ENCODE measurements at regions not wholly inside any gene's neighbourhood (a gene's known extent, or its start where the extent isn't known, plus 50 kb on each side); places are given as distances from the start of the nearest gene placed in this dataset.

- TF ChIP-seq, protein P1, sequence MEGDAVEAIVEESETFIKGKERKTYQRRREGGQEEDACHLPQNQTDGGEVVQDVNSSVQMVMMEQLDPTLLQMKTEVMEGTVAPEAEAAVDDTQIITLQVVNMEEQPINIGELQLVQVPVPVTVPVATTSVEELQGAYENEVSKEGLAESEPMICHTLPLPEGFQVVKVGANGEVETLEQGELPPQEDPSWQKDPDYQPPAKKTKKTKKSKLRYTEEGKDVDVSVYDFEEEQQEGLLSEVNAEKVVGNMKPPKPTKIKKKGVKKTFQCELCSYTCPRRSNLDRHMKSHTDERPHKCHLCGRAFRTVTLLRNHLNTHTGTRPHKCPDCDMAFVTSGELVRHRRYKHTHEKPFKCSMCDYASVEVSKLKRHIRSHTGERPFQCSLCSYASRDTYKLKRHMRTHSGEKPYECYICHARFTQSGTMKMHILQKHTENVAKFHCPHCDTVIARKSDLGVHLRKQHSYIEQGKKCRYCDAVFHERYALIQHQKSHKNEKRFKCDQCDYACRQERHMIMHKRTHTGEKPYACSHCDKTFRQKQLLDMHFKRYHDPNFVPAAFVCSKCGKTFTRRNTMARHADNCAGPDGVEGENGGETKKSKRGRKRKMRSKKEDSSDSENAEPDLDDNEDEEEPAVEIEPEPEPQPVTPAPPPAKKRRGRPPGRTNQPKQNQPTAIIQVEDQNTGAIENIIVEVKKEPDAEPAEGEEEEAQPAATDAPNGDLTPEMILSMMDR (IDR thresholded peaks at IDR 0.05): no peak
These were observed 96.3 kb upstream of the DRD2 start for GRCh38 chr11:113571531-113571930.

DNA sequence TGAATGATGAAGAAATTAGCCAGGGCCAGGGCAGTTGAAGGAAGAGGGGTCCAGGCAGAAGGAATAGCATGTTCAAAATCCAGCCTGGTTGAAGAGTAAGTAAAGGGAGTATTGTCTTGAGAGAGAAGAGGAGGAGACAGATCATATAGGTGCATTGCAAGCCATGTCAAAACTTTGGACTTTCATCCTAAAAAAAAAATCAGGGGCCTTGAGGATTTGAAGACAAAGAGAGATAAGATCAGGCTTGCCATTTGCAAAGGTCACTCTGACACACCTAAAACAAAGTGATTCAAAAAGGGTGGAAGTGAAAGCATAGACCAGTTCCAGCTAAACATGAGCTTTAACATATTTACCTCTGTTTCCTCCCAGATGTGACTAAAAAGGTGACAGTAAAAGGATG lies 95.7 kb upstream of the DRD2 start:
- TF ChIP-seq, protein P1 (IDR thresholded peaks at IDR 0.05): no peak

GRCh38 chr11:113569391-113569790 lies 94.2 kb upstream of the DRD2 start:
- TF ChIP-seq, protein P1 (IDR thresholded peaks at IDR 0.05): no peak

GRCh38 chr11:113568566-113568965 lies 93.4 kb upstream of the DRD2 start:
- TF ChIP-seq, protein P1 (IDR thresholded peaks at IDR 0.05): no peak

- TF ChIP-seq, protein P1 (IDR thresholded peaks at IDR 0.05): no peak
These were observed 92.8 kb upstream of the DRD2 start for GRCh38 chr11:113567867-113568544.

GRCh38 chr11:113567097-113567496 lies 91.9 kb upstream of the DRD2 start:
- TF ChIP-seq, protein P1 (IDR thresholded peaks at IDR 0.05): no peak

DNA sequence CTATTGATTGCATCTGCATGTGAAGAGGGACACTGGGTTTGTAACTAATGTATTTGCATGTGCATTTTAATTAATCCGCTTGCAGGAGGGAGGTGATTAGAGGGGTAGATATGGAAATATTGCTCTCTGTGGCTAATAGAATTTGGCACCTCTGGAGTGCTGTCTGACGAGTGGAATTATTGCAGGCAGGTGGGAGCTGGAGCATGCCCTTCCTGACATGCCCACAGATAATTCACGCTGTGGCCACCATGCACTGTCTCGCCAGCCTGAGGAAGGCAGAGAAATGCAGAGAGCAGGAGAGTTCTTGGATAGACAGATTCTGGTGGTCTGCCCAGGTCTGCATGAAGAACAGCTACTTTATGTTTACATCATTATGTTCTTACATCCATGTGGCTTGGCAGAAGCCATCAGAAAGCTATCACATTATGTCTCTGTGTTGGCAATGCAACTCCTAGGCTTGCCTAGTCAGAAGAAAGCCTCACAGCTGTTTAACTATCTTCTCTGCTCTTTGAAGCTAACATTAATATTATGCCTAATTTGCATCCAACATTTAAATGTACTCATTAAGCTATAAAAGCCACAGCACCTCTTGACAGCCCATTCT lies 89.4 kb upstream of the DRD2 start:
- TF ChIP-seq, protein P1 (IDR thresholded peaks at IDR 0.05): no peak
